ENCODE measurements at regions not wholly inside any gene's neighbourhood (a gene's known extent, or its start where the extent isn't known, plus 50 kb on each side); places are given as distances from the start of the nearest gene placed in this dataset.

- TF ChIP-seq EZH2 (IDR thresholded peaks at IDR 0.05; ENCODE audit: insufficient read depth, low read length) (no peak), CTCF (IDR thresholded peaks at IDR 0.05; ENCODE audit: insufficient read depth, low read depth, low read length) (no peak)
Observed at GRCh38 chr3:118488732-118489131, 545.9 kb downstream of the IGSF11 start.

All from astrocyte (in vitro differentiated cells and primary cell).